GM23338 (cell line): ENCODE measurements at regions not wholly inside any gene's neighbourhood (a gene's known extent, or its start where the extent isn't known, plus 50 kb on each side); places are given as distances from the start of the nearest gene placed in this dataset.

Source experiments
- ATAC-seq: fragments of 200-7000 bp; cut with Tn5 transposase; 3 replicates; pipeline ENCODE4 v1.9.1; 2020
- DNase-seq: peaks from one replicate; pipeline ENCODE4 v3.0.0-alpha.2; 2015; ENCODE audit warnings: low spot score
- H2AFZ ChIP-seq: fragments of 200-600 bp; sonication (generic); 2 replicates; pipeline ENCODE4 v1.8.0; 2016; ENCODE audit warnings: antibody characterized with exemption, mild to moderate bottlenecking, moderate library complexity
- H3F3A ChIP-seq: fragments of 200-600 bp; sonication (generic); replicated peaks from 2 replicates; pipeline ENCODE4 v1.8.0; 2017; ENCODE audit warnings: antibody characterized with exemption, mixed run types, low read depth
- H3K27ac ChIP-seq: fragments of 200-600 bp; sonication (generic); 2 replicates; pipeline ENCODE4 v1.6.1; 2016; ENCODE audit warnings: low read depth
- H3K27me3 ChIP-seq: fragments of 200-600 bp; sonication (generic); 2 replicates; pipeline ENCODE4 v1.8.0; 2016; ENCODE audit warnings: mild to moderate bottlenecking, mixed run types, moderate library complexity; ENCODE audit not compliant: insufficient read depth
- H3K36me3 ChIP-seq: fragments of 200-600 bp; sonication (generic); 2 replicates; pipeline ENCODE4 v1.8.0; 2016; ENCODE audit warnings: mild to moderate bottlenecking; ENCODE audit not compliant: insufficient read depth
- H3K4me1 ChIP-seq: fragments of 200-600 bp; sonication (generic); 2 replicates; pipeline ENCODE4 v1.8.0; 2016; ENCODE audit warnings: mild to moderate bottlenecking, moderate library complexity; ENCODE audit not compliant: insufficient read depth
- H3K4me2 ChIP-seq: fragments of 200-600 bp; sonication (generic); 2 replicates; pipeline ENCODE4 v1.7.1; 2017; ENCODE audit warnings: mixed run types
- H3K4me3 ChIP-seq: fragments of 200-600 bp; sonication (generic); 2 replicates; pipeline ENCODE4 v1.6.1; 2016; ENCODE audit warnings: mixed run types
- H3K79me2 ChIP-seq: fragments of 200-600 bp; sonication (generic); replicated peaks from 2 replicates; pipeline ENCODE4 v1.8.0; 2017; ENCODE audit warnings: mild to moderate bottlenecking; ENCODE audit not compliant: insufficient read depth
- H3K9me2 ChIP-seq: fragments of 200-600 bp; sonication (generic); 2 replicates; pipeline ENCODE4 v1.8.0; 2017; ENCODE audit not compliant: insufficient read depth
- H4K20me1 ChIP-seq: fragments of 200-600 bp; sonication (generic); replicated peaks from 2 replicates; pipeline ENCODE4 v1.8.0; 2017; ENCODE audit warnings: mild to moderate bottlenecking; ENCODE audit not compliant: insufficient read depth
- H3K27ac Mint-ChIP-seq: 2 replicates; pipeline ENCODE4 v1.8.0; 2020; ENCODE audit warnings: inconsistent platforms, mild to moderate bottlenecking, moderate library complexity, mixed read lengths
- H3K27me3 Mint-ChIP-seq: 3 replicates; pipeline ENCODE4 v1.8.0; 2022; ENCODE audit warnings: low read depth, mild to moderate bottlenecking, moderate library complexity, mixed read lengths, inconsistent platforms; ENCODE audit not compliant: insufficient read depth, poor library complexity
- H3K36me3 Mint-ChIP-seq: 3 replicates; pipeline ENCODE4 v1.8.0; 2021; ENCODE audit warnings: low read depth, mild to moderate bottlenecking, inconsistent platforms, moderate library complexity, mixed read lengths
- H3K4me1 Mint-ChIP-seq: 3 replicates; pipeline ENCODE4 v1.8.0; 2020; ENCODE audit warnings: mild to moderate bottlenecking, inconsistent platforms, mixed read lengths
- H3K4me3 Mint-ChIP-seq: 3 replicates; pipeline ENCODE4 v1.8.0; 2021; ENCODE audit warnings: moderate library complexity, mild to moderate bottlenecking, inconsistent platforms, mixed read lengths
- H3K9me3 Mint-ChIP-seq: 3 replicates; pipeline ENCODE4 v1.8.0; 2020; ENCODE audit warnings: moderate library complexity, mild to moderate bottlenecking, inconsistent platforms, mixed read lengths
- CREB1 ChIP-seq: fragments of 250-450 bp; sonication (Bioruptor Pico); IDR thresholded peaks from 2 replicates; pipeline ENCODE4 v1.5.0; 2020; ENCODE audit warnings: low read depth, mild to moderate bottlenecking, moderate library complexity
- CTCF ChIP-seq, 2 experiments: fragments of 200-600 bp in 1 of 2; sonication (generic) in 1 of 2; conservative IDR thresholded peaks; 2 replicates each; pipeline versions ENCODE4 v1.5.1 to v1.6.1; 2016 to 2017; ENCODE audit warnings: antibody characterized with exemption in 2 of 2, low read depth in 2 of 2, mild to moderate bottlenecking in 2 of 2, moderate library complexity in 1 of 2
- ETS1 ChIP-seq: IDR thresholded peaks from 2 replicates; pipeline ENCODE4 v1.6.1; 2016; ENCODE audit warnings: antibody characterized with exemption
- EZH2 ChIP-seq: fragments of 200-600 bp; sonication (generic); IDR thresholded peaks from one replicate; pipeline ENCODE4 v1.8.0; 2017; ENCODE audit warnings: antibody characterized with exemption, mild to moderate bottlenecking, low read depth; ENCODE audit not compliant: unreplicated experiment
- EZH2phosphoT487 ChIP-seq: fragments of 200-600 bp; sonication (generic); IDR thresholded peaks from one replicate; pipeline ENCODE4 v1.8.1; 2018; ENCODE audit warnings: antibody characterized with exemption; ENCODE audit not compliant: unreplicated experiment
- JUNB ChIP-seq: IDR thresholded peaks from one replicate; pipeline ENCODE4 v1.6.1; 2016; ENCODE audit warnings: antibody characterized with exemption; ENCODE audit not compliant: unreplicated experiment
- NANOG ChIP-seq: IDR thresholded peaks from 2 replicates; pipeline ENCODE4 v1.6.1; 2016; ENCODE audit warnings: antibody characterized with exemption, borderline replicate concordance
- POLR2AphosphoS5 ChIP-seq: IDR thresholded peaks from 2 replicates; pipeline ENCODE4 v1.6.1; 2016; ENCODE audit warnings: antibody characterized with exemption, low read depth
- REST ChIP-seq: IDR thresholded peaks from one replicate; pipeline ENCODE4 v1.6.1; 2018; ENCODE audit warnings: antibody characterized with exemption; ENCODE audit not compliant: unreplicated experiment
- STAT1 ChIP-seq: IDR thresholded peaks from one replicate; pipeline ENCODE4 v1.6.1; 2016; ENCODE audit warnings: antibody characterized with exemption; ENCODE audit not compliant: unreplicated experiment
- ZNF114 ChIP-seq: fragments of 250-450 bp; sonication (Bioruptor Pico); IDR thresholded peaks from 2 replicates; pipeline ENCODE4 v1.5.0; 2020; ENCODE audit warnings: mild to moderate bottlenecking, moderate library complexity
- ZNF331 ChIP-seq: fragments of 250-450 bp; sonication (Bioruptor Pico); IDR thresholded peaks from 2 replicates; pipeline ENCODE4 v1.5.0; 2020; ENCODE audit warnings: low read depth, mild to moderate bottlenecking, moderate library complexity
- ZNF462 ChIP-seq: fragments of 250-450 bp; sonication (Bioruptor Pico); IDR thresholded peaks from 2 replicates; pipeline ENCODE4 v1.5.0; 2020; ENCODE audit warnings: mild to moderate bottlenecking, moderate library complexity

- H3K27ac Mint-ChIP-seq = no peak overlapping the region
- Histone ChIP-seq H3K9me2 (peaks cover 6% of the 10 kb centered on the region; the same call in 1 of the 2 replicates), H3K79me2 (no peaks in the 10 kb centered on the region), H3K4me3 (no peak overlapping the region), H2AFZ (no peak overlapping the region), H3K36me3 (no peaks in the 10 kb centered on the region), H3F3A (no peaks in the 10 kb centered on the region), H3K27ac (no peak overlapping the region), H4K20me1 (no peaks in the 10 kb centered on the region), H3K4me2 (no peak overlapping the region), H3K27me3 (no peaks in the 10 kb centered on the region), H3K4me1 (no peaks in the 10 kb centered on the region)
- ATAC-seq = no peak
- peaks cover 6% of the 10 kb centered on the region; the same call in 2 of the 3 replicates for H3K9me3 Mint-ChIP-seq
- H3K4me3 Mint-ChIP-seq = no peak overlapping the region
- H3K27me3 Mint-ChIP-seq = no peaks in the 10 kb centered on the region
- no peak for DNase-seq
- no peaks in the 10 kb centered on the region for H3K4me1 Mint-ChIP-seq
- 0 out of 3 replicates have a peak, but pooled peaks cover 4% of the 10 kb centered on the region for H3K36me3 Mint-ChIP-seq
- TF ChIP-seq CTCF (conservative IDR thresholded peaks at IDR 0.05; ENCODE audit: low read depth in 2 of 2) (no peak), ZNF331 (CRISPR knock-in tag) (no peak), ZNF462 (CRISPR knock-in tag) (no peak), STAT1 (no peak), POLR2AphosphoS5 (no peak), CREB1 (CRISPR knock-in tag) (no peak), JUNB (no peak), NANOG (no peak), EZH2phosphoT487 (no peak), ETS1 (no peak), ZNF114 (CRISPR knock-in tag) (no peak), EZH2 (no peak), REST (no peak)
These were observed 801.0 kb upstream of the NUDT12 start for GRCh38 chr5:104363567-104363966.
